ENCODE measurements at regions not wholly inside any gene's neighbourhood (a gene's known extent, or its start where the extent isn't known, plus 50 kb on each side); places are given as distances from the start of the nearest gene placed in this dataset.

DNA sequence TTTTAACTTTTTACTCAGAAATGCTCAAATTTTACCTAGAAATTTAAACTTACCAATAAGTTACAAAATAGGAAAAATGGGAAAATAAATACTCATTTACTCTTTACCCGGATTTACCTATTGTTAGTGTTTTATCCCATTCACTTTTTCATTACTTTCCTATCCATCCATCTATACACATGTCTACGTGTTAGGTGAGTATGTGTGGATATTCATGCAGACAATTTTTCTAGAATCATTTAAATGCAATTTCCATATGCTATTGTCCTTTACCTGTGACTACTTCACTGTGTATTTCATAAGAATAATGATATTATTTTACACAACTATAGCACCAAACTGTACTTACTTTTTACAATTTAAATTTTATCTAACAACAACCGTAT, 896.6 kb upstream of the INTU start:
- no peak overlapping the region for H3K27ac ChIP-seq
- H3K27me3 ChIP-seq: no peaks in the 10 kb centered on the region
- no peak overlapping the region for H3K4me3 ChIP-seq
- no peaks in the 10 kb centered on the region for H3K36me3 ChIP-seq (replicated peaks in 1 of 2)
- no peak for TF ChIP-seq POLR2A (IDR thresholded peaks at IDR 0.05)
- TF ChIP-seq, protein P1, sequence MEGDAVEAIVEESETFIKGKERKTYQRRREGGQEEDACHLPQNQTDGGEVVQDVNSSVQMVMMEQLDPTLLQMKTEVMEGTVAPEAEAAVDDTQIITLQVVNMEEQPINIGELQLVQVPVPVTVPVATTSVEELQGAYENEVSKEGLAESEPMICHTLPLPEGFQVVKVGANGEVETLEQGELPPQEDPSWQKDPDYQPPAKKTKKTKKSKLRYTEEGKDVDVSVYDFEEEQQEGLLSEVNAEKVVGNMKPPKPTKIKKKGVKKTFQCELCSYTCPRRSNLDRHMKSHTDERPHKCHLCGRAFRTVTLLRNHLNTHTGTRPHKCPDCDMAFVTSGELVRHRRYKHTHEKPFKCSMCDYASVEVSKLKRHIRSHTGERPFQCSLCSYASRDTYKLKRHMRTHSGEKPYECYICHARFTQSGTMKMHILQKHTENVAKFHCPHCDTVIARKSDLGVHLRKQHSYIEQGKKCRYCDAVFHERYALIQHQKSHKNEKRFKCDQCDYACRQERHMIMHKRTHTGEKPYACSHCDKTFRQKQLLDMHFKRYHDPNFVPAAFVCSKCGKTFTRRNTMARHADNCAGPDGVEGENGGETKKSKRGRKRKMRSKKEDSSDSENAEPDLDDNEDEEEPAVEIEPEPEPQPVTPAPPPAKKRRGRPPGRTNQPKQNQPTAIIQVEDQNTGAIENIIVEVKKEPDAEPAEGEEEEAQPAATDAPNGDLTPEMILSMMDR (IDR thresholded peaks at IDR 0.05): no peak
- no peaks in the 10 kb centered on the region for H3K4me1 ChIP-seq (replicated peaks in 1 of 2)
- intact Hi-C loops (cut with DNase I): no loop called here
- H3K9me3 ChIP-seq (replicated peaks in 1 of 3): no peaks in the 10 kb centered on the region
- no peak for DNase-seq
- WGBS, 4 donors: 74 to 85% (median 78%) methylated on average over 3 of the region's 3 CpGs

DNA sequence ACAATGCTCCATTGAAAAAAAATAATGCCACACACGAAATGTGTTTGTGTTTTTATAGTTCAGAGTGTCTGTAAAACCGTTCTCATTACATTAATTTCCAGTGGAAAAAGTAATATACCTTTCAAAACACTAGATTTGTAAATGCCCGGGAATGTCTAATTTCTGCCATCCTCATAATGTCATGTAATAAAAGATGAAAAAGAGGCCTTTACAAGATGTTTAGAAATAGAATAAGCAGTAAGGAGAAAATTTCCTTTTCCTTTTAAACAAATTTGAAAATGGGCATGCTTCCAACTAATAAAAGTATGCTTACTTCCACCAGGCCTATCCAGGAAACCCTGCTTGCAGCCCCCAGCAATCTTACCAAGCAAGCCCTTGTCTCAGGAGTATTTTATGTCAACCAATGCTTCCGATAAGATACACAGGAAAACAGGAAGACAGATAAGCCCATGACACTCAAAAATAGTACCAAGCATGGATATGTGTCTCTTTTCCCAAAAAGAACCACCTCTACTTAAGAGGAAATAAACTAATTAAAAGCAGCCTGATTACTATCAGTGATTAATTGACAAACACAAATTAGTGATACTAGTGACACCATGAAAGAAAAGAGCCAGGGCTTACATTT, 894.7 kb upstream of the INTU start:
- Histone ChIP-seq H3K4me1 (replicated peaks in 1 of 2) (no peaks in the 10 kb centered on the region), H3K27ac (no peak overlapping the region), H3K27me3 (no peaks in the 10 kb centered on the region), H3K36me3 (replicated peaks in 1 of 2) (no peaks in the 10 kb centered on the region), H3K9me3 (replicated peaks in 1 of 3) (no peaks in the 10 kb centered on the region), H3K4me3 (no peak overlapping the region)
- WGBS, 4 donors: 49 to 64% (median 55%) methylated on average over 4 of the region's 4 CpGs
- no peak for DNase-seq
- no peak for TF ChIP-seq POLR2A (IDR thresholded peaks at IDR 0.05)
- TF ChIP-seq, protein P1 (IDR thresholded peaks at IDR 0.05): no peak
- intact Hi-C loops (cut with DNase I): no loop called here

DNA sequence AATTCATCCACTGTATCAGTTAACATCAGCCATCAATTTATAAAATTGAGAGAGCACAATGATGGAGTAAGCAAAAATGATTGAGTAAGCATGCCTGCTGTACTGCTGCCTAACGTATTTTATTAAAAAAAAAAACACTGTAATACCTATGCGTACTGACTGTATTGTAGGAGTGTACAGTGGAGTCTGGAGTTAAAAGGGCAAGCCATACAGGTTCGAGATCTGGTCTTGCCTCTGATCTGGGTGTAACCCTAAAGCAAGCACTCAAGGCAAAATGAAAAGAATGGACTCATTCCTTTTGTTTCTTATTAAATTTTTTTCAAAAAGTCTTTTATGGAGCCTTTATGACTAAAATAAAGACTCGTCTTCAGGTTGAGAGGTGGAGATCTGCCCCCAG, 894.2 kb upstream of the INTU start:
- TF ChIP-seq, protein P1 (IDR thresholded peaks at IDR 0.05): no peak
- TF ChIP-seq POLR2A (IDR thresholded peaks at IDR 0.05): no peak
- no peak for DNase-seq
- no peak overlapping the region for H3K27ac ChIP-seq
- intact Hi-C loops (cut with DNase I): no loop called here
- no peaks in the 10 kb centered on the region for H3K27me3 ChIP-seq
- no peak overlapping the region for H3K4me3 ChIP-seq
- H3K9me3 ChIP-seq (replicated peaks in 1 of 3): no peaks in the 10 kb centered on the region
- H3K4me1 ChIP-seq (replicated peaks in 1 of 2): no peaks in the 10 kb centered on the region
- WGBS, 4 donors: 56 to 73% (median 65%) methylated on average over 4 of the region's 4 CpGs
- H3K36me3 ChIP-seq (replicated peaks in 1 of 2): no peaks in the 10 kb centered on the region

DNA sequence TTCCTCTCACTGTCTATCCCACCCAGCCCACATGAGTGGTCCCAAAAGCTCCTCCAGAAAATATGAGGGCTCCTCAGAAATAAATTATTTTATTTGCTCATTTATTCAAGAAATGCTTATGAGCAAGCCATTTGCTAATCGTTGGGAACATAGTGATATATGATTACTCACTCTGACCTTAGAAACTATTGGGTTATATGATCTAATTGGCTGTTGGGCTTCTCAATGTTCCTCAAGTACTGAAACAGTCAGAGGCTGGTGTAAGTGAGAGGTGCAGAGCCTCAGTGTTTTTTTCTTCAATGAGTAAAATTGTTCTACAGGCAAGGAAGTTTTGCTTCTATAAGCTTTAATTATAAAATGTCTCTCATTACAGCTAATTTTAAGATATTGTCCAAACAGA, 893.8 kb upstream of the INTU start:
- Histone ChIP-seq H3K27me3 (no peaks in the 10 kb centered on the region), H3K4me3 (no peak overlapping the region), H3K4me1 (replicated peaks in 1 of 2) (no peaks in the 10 kb centered on the region), H3K36me3 (replicated peaks in 1 of 2) (no peaks in the 10 kb centered on the region), H3K27ac (no peak overlapping the region), H3K9me3 (replicated peaks in 1 of 3) (no peaks in the 10 kb centered on the region)
- WGBS, 4 donors: 0 to 57% (median 29%) methylated on average over 1 of the region's 1 CpG
- intact Hi-C loops (cut with DNase I): no loop called here
- DNase-seq: no peak
- TF ChIP-seq, protein P1 (IDR thresholded peaks at IDR 0.05): no peak
- no peak for TF ChIP-seq POLR2A (IDR thresholded peaks at IDR 0.05)
